HUDEP-2 (cell line): ENCODE measurements at regions not wholly inside any gene's neighbourhood (a gene's known extent, or its start where the extent isn't known, plus 50 kb on each side); places are given as distances from the start of the nearest gene placed in this dataset.

ENCODE experiments used
- DNase-seq, 76 experiments: peaks; one replicate each; lab custom pipeline; 2025; ENCODE audit not compliant: unreplicated experiment in 76 of 76; lab: John Stamatoyannopoulos, UW

- no peak for DNase-seq
Measured at GRCh38 chr5:97388794-97389193, 205.7 kb upstream of the RIOK2 start.

GRCh38 chr5:97400537-97400936 lies 217.5 kb upstream of the RIOK2 start:
- DNase-seq, result no peak

- no peak for DNase-seq
Measured at GRCh38 chr5:97405941-97406340, 222.9 kb upstream of the RIOK2 start.

DNA sequence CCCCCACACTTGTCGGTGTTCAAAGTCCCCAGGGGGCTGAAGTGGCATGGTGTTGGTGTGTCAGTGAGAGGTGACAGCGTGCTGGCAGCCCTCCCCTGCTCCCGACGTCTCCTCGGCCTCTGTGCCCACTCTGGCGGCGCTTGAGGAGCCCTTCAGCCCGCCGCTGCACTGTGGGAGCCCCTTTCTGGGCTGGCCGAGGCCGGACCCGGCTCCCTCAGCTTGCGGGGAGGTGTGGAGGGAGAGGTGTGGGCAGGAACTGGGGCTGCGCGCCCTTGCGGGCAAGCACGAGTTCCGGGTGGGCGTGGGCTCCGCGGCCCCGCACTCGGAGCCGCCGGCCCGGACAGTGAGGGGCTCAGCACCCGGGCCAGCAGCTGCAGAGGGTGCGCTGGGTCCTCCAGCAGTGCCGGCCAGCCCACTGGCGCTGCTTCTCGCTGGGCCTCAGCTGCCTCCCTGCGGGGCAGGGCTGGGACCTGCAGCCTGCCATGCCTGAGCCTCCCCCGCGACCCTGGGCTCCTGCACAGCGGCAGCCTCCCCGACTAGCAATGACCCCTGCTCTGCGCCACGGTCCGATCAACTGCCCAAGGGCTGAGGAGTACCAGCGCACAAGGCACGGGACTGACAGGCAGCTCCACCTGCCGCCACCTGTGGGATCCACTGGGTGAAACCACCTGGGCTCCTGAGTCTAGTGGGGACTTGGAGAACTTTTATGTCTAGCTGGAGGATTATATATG lies 224.1 kb upstream of the RIOK2 start:
- DNase-seq, result no peak

DNA sequence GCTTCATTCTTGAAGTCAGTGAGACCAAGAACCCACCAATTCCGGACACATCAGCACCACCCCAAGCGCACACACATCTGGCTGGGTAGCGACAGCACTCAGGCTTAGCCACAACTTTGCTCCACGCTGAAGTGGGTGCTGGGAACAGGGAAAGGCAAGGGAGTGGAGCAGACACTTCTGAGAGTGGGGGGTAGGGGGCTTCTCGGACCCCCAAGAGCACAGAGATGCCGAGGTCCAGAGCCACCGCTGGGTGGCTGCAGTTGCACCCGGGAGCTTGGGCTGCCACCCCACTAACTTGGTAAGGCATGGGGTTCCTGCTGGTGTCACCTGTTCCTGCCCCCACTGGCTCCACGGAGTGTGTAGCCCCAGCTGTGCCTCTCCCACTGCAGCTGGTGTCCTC lies 225.3 kb upstream of the RIOK2 start:
- DNase-seq, result no peak

DNA sequence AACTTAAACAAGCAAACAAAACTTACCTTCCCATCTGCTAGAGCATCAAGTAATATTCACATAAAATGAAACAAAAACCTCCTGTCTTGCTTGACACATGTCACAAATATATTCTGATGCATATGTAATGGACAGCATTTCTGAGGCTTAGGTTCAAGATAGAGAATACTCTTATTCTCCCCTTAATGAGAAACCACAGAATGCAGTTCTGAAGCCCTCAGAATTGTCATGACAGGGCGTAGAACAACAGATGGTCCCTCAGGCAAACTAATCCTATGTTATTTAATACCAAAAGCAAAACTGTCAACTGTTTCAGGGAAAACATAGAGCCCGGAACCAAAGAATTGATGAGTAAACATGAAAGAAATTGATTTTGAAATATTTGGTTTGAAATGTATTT lies 229.9 kb upstream of the RIOK2 start:
- DNase-seq, result no peak

- no peak for DNase-seq
Measured at GRCh38 chr5:97417986-97418385, 234.9 kb upstream of the RIOK2 start.

DNA sequence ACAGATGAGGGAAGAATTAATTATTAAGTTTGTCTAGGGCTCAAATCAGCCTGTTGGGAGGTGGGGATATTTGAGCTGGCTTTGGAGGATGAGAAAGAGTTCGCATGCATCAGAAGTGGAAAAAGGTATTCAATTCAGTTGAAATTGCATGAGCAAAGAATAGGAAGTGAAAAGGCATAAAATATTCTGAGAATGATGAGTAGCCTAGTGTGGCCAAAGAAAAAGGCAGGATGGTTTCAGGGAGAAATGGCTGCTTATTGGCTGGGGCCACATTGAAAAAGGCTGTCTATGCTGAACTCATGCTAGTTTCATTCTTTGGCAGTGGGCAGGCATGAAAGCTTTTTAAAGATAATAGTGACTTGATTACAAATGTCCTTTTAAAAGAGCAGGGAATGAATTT lies 235.4 kb upstream of the RIOK2 start:
- no peak for DNase-seq

- DNase-seq, result no peak
Measured at GRCh38 chr5:97420646-97421045, 237.6 kb upstream of the RIOK2 start.

- DNase-seq, result no peak
Measured at GRCh38 chr5:97422678-97423077, 239.6 kb upstream of the RIOK2 start.

DNA sequence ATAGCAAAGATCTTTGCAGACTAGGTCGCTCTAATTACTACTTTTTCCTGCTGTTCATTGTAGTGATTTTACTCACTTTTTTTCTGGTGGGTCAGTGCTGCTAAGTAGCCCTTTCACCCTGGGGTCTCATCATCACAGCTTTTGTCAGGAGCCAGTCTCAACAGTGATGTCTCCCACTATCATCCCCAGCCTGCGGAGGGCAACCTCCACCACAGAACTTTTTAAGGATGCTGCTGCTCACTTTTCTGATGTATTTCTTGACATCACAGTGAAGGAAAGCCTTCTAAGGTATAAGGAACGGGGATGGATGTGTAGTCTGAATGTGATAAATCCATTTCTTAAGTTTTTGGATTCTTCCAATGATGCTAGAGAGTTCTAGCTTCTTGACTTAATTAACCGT lies 242.5 kb upstream of the RIOK2 start:
- peak in 25 of 76 experiments; percentile 1 to 49 (median 14) for DNase-seq

GRCh38 chr5:97427235-97427634 lies 244.2 kb upstream of the RIOK2 start:
- DNase-seq, result no peak

GRCh38 chr5:97434021-97434420 lies 251.0 kb upstream of the RIOK2 start:
- no peak for DNase-seq

GRCh38 chr5:97436405-97436804 lies 253.4 kb upstream of the RIOK2 start:
- no peak for DNase-seq

DNA sequence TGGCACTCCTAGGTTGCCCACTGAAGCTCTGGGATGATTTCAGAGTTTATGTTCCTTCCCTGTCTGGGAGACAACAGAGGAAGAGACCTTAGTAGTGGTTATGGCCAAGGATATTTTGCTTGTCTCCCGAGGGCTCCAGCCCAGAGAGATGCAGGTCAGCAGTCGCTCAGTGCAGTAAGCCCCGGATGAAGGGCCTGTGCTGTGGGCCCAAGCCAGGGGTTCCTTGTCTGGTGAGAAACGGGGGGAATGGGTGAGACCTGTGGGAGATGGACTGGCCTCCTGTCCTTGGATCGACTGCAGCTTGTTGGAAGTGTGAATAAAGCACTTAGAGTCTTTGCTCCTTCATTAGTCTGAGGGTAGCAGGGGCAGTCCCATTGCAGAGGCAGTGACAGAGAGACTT lies 260.7 kb upstream of the RIOK2 start:
- DNase-seq, result no peak

DNA sequence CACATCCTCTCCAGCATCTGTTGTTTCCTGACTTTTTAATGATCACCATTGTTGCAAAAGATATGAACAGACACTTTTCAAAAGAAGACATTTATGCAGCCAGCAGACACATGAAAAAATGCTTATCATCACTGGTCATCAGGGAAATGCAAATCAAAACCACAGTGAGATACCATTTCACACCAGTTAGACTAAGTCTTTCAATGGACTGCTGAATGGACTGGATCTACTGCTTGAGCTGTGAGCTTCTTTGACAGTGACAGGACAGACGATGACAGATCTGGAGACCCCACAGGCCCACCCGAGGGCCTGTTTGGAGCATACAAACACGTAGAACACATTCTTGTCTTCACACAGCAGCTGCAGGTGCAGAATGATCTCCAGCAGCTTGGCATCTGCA lies 266.1 kb upstream of the RIOK2 start:
- no peak for DNase-seq

GRCh38 chr5:97452646-97453045 lies 269.6 kb upstream of the RIOK2 start:
- peak in 72 of 76 experiments; percentile 8 to 90 (median 68) for DNase-seq

- DNase-seq, result no peak
Measured at GRCh38 chr5:97453263-97453662, 270.2 kb upstream of the RIOK2 start.

DNA sequence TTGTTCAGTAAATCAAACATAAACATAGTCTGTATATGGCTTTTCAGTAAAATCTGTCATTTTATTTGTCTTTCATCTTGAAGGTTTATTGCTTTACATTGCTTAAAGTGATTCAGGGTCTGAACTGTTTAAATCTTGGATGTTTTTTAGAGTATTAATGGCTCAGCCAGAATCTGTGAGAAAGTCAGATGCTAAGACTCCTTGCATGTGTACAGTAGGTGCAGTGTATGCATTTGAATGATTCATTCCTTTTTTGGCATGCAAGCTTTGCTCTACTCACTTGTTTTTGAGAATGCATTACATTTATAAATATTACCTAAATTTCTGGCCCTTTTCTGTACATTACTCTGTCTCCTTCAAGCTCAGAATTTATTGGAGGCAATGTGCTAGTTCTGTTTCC lies 271.0 kb upstream of the RIOK2 start:
- no peak for DNase-seq

DNA sequence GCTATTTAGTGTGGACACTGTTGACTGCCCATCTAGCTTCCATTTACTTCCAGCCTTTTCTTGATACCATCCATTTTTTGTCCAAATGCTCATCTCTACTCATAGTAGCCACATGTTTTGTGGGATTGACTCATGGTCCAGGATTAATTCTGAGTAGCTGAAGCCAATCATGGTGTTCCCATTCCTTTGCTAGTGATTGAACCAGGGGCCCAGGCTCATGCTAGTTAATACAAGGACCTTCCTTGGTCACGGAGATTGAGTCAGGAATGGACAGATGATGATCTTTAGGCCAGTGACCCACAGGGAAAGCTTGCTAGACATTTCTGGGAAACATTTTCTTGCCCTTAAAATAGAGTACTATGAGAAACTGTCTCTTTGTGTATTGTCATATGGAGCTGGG lies 272.9 kb upstream of the RIOK2 start:
- peak in 1 of 76 experiments; percentile 3 for DNase-seq

DNA sequence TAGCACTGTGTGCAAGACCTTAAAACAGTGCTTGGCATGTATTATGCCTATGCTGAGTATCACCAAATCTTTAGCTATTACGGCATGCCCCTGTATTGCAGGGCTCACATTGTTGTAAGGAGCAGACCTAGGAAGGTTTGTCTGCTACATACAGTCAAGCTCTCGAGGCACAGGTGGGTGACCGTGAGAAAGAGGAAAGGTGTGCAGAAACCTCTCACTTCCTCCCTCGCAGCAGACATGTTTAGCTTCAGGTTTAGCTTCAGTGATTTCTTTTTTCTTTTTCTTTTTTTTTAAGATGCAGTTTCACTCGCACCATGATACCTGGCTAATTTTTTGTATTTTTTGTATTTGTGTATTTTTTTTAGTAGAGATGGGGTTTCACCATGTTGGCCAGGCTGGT lies 275.8 kb upstream of the RIOK2 start:
- DNase-seq, result no peak

GRCh38 chr5:97471951-97472350 lies 288.9 kb upstream of the RIOK2 start:
- no peak for DNase-seq

DNA sequence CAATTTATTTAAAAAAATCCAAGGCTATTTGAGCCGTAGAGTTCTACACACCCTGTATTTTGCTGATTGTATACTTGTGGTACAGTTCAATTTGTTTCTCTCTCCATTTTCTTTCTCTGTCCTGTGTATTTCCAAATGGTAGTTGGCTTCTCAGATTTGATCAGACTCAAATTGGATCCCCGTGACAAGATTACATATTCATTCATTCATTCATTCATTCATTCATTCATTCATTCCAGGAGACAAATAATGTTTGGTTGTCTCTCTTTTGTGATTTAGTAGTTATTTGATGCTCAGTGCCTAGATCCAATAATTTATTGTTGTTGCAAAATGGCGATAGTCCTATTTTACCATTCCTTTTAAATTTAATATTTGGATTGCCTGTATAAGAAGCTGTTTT lies 292.8 kb upstream of the RIOK2 start:
- no peak for DNase-seq
